Neuronal stem cell (in vitro differentiated cells): ENCODE measurements at regions not wholly inside any gene's neighbourhood (a gene's known extent, or its start where the extent isn't known, plus 50 kb on each side); places are given as distances from the start of the nearest gene placed in this dataset. TPM values are rescaled to one million over a fixed set of nuclear protein-coding genes. Genes with fewer than 3 reads are reported as not detected.
"Not testable (repeated sequence)": the region's sequence is repeated elsewhere in the genome, so short reads cannot be mapped to it uniquely, and the experiment has no call there.

Source experiments
- DNase-seq: peaks from one replicate; pipeline ENCODE4 v3.0.0-alpha.2; 2013; ENCODE audit warnings: low spot score
- H2AFZ ChIP-seq: one replicate; pipeline ENCODE4 v1.6.1; 2013; ENCODE audit warnings: mild to moderate bottlenecking, low read length, inconsistent platforms
- H2AK5ac ChIP-seq: 2 replicates; pipeline ENCODE4 v1.6.1; 2013; ENCODE audit warnings: low read depth, mild to moderate bottlenecking, inconsistent platforms, low read length, moderate library complexity, mixed read lengths
- H2BK120ac ChIP-seq: 2 replicates; pipeline ENCODE4 v1.6.1; 2013; ENCODE audit warnings: low read depth, mild to moderate bottlenecking, inconsistent platforms, low read length, moderate library complexity, mixed read lengths
- H2BK12ac ChIP-seq: one replicate; pipeline ENCODE4 v1.6.1; 2013; ENCODE audit warnings: low read length, inconsistent platforms
- H2BK15ac ChIP-seq: 2 replicates; pipeline ENCODE4 v1.6.1; 2013; ENCODE audit warnings: mild to moderate bottlenecking, low read length, inconsistent platforms, mixed read lengths
- H2BK5ac ChIP-seq: one replicate; pipeline ENCODE4 v1.6.1; 2013; ENCODE audit warnings: inconsistent platforms, mild to moderate bottlenecking, low read length, moderate library complexity
- H3K14ac ChIP-seq: one replicate; pipeline ENCODE4 v1.6.1; 2013; ENCODE audit warnings: low read length, inconsistent platforms
- H3K18ac ChIP-seq: 2 replicates; pipeline ENCODE4 v1.6.1; 2013; ENCODE audit warnings: low read length, inconsistent platforms
- H3K23ac ChIP-seq: 2 replicates; pipeline ENCODE4 v1.6.1; 2013; ENCODE audit warnings: low read depth, mild to moderate bottlenecking, mixed read lengths, low read length, inconsistent platforms; ENCODE audit not compliant: poor library complexity
- H3K27ac ChIP-seq: replicated peaks from 3 replicates; pipeline ENCODE4 v1.5.1; 2013; ENCODE audit warnings: low read length, inconsistent platforms
- H3K27me3 ChIP-seq, 3 experiments: 2 replicates each; pipeline ENCODE4 v1.6.1; 2013; ENCODE audit warnings: low read length in 3 of 3, mild to moderate bottlenecking in 2 of 3, inconsistent platforms in 1 of 3, low read depth in 1 of 3, mixed read lengths in 1 of 3, moderate library complexity in 1 of 3; ENCODE audit not compliant: control insufficient read depth in 3 of 3, insufficient read depth in 3 of 3
- H3K36me3 ChIP-seq, 2 donors: replicated peaks in 1 of 2; 2 replicates each; pipeline ENCODE4 v1.6.1; 2013; ENCODE audit warnings: low read length in 2 of 2; ENCODE audit not compliant: control insufficient read depth in 2 of 2, insufficient read depth in 2 of 2
- H3K4ac ChIP-seq: 2 replicates; pipeline ENCODE4 v1.6.1; 2013; ENCODE audit warnings: inconsistent platforms, mild to moderate bottlenecking, low read length, moderate library complexity
- H3K4me1 ChIP-seq, 2 donors: 1 replicate in 1 of 2; 2 replicates in 1 of 2; pipeline ENCODE4 v1.6.1; 2013; ENCODE audit warnings: low read length in 2 of 2, low read depth in 1 of 2; ENCODE audit not compliant: control insufficient read depth in 2 of 2, insufficient read depth in 1 of 2
- H3K4me2 ChIP-seq: one replicate; pipeline ENCODE4 v1.6.1; 2013; ENCODE audit warnings: mild to moderate bottlenecking, low read length, inconsistent platforms; ENCODE audit not compliant: insufficient read depth, poor library complexity, severe bottlenecking
- H3K4me3 ChIP-seq, 2 donors: 2 replicates each; pipeline ENCODE4 v1.5.1; 2013; ENCODE audit warnings: low read length in 2 of 2, mild to moderate bottlenecking in 2 of 2, inconsistent platforms in 1 of 2, moderate library complexity in 1 of 2
- H3K79me1 ChIP-seq: one replicate; pipeline ENCODE4 v1.6.1; 2013; ENCODE audit warnings: low read depth, mild to moderate bottlenecking, inconsistent platforms, low read length, moderate library complexity
- H3K9ac ChIP-seq: one replicate; pipeline ENCODE4 v1.6.1; 2013; ENCODE audit warnings: mild to moderate bottlenecking, low read depth, low read length, inconsistent platforms; ENCODE audit not compliant: poor library complexity
- H3K9me3 ChIP-seq, 2 donors: replicated peaks in 1 of 2; 2 replicates each; pipeline versions ENCODE3 to v1.6.1; 2013; ENCODE audit warnings: low read length in 2 of 2, mild to moderate bottlenecking in 2 of 2, inconsistent platforms in 1 of 2, low read depth in 1 of 2, mixed read lengths in 1 of 2, moderate library complexity in 1 of 2; ENCODE audit not compliant: control insufficient read depth in 2 of 2, insufficient read depth in 1 of 2
- H4K8ac ChIP-seq: one replicate; pipeline ENCODE4 v1.6.1; 2013; ENCODE audit warnings: low read depth, mild to moderate bottlenecking, inconsistent platforms, low read length, moderate library complexity
- H4K91ac ChIP-seq: one replicate; pipeline ENCODE4 v1.6.1; 2013; ENCODE audit warnings: low read length, low read depth, mild to moderate bottlenecking, inconsistent platforms; ENCODE audit not compliant: poor library complexity
- WGBS, 2 donors: extraction: QIAGEN DNeasy Blood & Tissue Kit; methylation state at CpG; one replicate each; pipeline ENCODE4 v1.1.7; 2013; ENCODE audit warnings: missing lambda C conversion rate in 2 of 2, mixed read lengths in 1 of 2; ENCODE audit not compliant: insufficient read length in 2 of 2, insufficient replicate concordance in 1 of 2; ENCODE audit errors: extremely low coverage in 2 of 2; 5-methylcytosine and 5-hydroxymethylcytosine counted together
- small RNA-seq: library from polyadenylated mRNA; stranded (forward); fragments of <200 nt; extraction: miRNeasy Mini kit (QIAGEN cat#:217004); gene quantifications from one replicate; pipeline ENCODE3, GENCODE V24; 2013; ENCODE audit not compliant: insufficient read depth

GRCh38 chr17:43283606-43284005, 49.8 kb upstream of the RNU2-1 start:
- not testable (repeated sequence) for H4K8ac ChIP-seq, H2BK5ac ChIP-seq, H2BK15ac ChIP-seq, H3K36me3 ChIP-seq, H3K9me3 ChIP-seq, H3K4me3 ChIP-seq, H3K23ac ChIP-seq, H3K4me1 ChIP-seq, H3K4ac ChIP-seq, H2AK5ac ChIP-seq, H3K4me2 ChIP-seq, H3K79me1 ChIP-seq, DNase-seq, H2BK120ac ChIP-seq, H4K91ac ChIP-seq, H2BK12ac ChIP-seq, H3K27me3 ChIP-seq, H3K18ac ChIP-seq, H3K9ac ChIP-seq, H3K27ac ChIP-seq, H3K14ac ChIP-seq, H2AFZ ChIP-seq
- no CpG with 5 or more reads among the region's 15 CpGs for WGBS, 2 donors

Small RNA genes in the stretch of these regions (small RNA-seq; reads per million reads assigned to genes)
- gene RF00004: not detected
